Stromal cell of bone marrow (primary cell): ENCODE measurements at regions not wholly inside any gene's neighbourhood (a gene's known extent, or its start where the extent isn't known, plus 50 kb on each side); places are given as distances from the start of the nearest gene placed in this dataset.

Experiments used
- DNase-seq: peaks from one replicate; pipeline ENCODE4 v3.0.0-alpha.2; 2012; ENCODE audit warnings: low read depth

- DNase-seq: no peak
These were observed 131.1 kb downstream of the CRYBB2 start for GRCh38 chr22:25350551-25350971.

GRCh38 chr22:25351631-25352293 is 132.3 kb downstream of the CRYBB2 start:
- no peak for DNase-seq

GRCh38 chr22:25352294-25352680 is 132.8 kb downstream of the CRYBB2 start:
- no peak for DNase-seq

- DNase-seq: no peak
These were observed 134.3 kb downstream of the CRYBB2 start for GRCh38 chr22:25353516-25354445.

DNA sequence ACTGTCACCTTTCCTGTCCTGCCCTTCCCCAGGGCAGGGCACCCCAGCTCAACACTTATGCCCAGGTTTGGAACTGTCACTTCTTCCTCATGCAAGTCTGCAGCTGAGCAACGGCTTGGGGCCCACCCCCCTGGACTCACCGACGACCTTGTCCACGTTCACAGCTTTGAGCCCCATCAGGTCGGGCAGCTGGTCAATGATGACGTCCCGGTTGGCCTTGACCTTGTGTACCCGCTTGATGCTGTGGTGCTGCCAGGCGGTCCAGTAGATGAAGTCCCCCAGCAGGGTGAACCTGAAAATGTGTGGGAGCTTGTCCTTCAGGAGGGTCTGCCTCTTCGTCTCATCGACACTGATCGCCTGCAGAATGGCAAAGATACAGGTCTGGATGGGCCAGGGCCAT is 135.0 kb downstream of the CRYBB2 start:
- DNase-seq: no peak

- DNase-seq: no peak
These were observed 137.7 kb downstream of the CRYBB2 start for GRCh38 chr22:25357132-25357455.

- DNase-seq: no peak
These were observed 138.4 kb downstream of the CRYBB2 start for GRCh38 chr22:25357606-25358420.

GRCh38 chr22:25358421-25359170 is 139.2 kb downstream of the CRYBB2 start:
- no peak for DNase-seq

DNA sequence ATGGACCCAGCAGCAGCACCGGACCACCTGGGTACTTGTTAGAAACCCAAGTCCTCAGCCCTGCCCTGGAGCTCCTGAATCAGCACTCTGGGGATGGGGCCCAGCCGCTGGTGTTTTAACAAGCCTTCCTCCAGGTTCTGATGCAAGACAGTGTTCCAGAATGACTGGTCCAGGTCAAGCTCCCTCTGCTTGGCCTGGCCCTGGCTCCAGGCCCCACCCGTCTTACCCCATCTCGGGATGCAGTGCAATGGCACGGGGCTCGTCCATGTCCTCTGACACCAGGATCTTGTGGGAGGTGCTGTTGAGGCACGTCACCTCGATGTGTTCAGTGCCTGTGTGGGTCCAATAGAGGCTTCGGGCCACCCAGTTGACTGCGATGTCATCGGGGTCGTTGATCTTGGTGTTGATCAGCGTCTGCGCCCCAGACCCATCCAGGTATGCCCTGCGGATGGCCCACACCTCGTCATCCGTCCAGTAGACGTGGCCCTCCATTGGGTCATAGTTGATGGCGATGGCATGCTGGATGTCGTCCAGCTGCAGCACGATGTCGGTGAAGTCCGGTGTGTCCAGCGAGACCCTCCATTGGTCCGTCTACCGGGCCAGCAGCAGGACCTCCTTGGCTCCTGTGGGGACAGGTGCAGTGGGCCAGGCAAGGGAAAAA is 140.3 kb downstream of the CRYBB2 start:
- no peak for DNase-seq

- DNase-seq: no peak
These were observed 141.0 kb downstream of the CRYBB2 start for GRCh38 chr22:25360411-25360810.

DNA sequence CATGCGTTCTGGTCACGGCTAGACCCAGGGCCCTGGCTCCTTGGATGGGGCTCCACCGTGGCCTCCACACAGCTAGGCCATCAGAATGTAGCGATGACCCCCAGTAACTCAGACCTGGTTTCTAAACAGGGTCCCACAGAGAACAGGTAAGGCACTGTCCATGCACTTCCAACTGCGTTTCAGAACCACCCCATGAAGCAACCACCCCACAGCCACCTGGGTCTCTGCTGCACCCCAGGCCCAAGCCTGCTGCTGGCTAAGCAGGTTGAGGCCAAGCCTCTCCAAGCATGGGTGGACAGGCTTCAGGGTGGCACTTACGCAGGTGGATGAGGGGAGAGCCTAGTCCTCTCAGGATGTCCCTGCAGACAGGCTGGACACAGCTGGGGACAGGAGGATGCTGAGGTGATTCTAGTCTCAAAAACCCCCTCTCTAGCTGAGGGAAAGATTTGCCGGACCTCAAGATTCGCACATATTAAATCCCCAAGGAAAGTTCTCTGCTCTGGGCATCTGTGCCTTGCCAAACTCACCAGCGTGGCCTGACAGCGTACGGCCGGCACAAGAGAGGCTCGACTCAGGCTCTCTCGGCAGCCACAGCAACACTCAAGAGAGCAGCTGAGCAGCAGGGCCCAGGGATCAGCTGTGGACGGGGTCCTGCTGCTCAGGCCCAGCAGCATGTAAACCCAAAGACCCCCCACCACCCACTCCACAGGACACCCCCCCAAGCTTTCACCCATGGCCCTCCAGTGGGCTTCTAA is 141.6 kb downstream of the CRYBB2 start:
- DNase-seq: no peak

- no peak for DNase-seq
These were observed 142.4 kb downstream of the CRYBB2 start for GRCh38 chr22:25361899-25362214.

DNA sequence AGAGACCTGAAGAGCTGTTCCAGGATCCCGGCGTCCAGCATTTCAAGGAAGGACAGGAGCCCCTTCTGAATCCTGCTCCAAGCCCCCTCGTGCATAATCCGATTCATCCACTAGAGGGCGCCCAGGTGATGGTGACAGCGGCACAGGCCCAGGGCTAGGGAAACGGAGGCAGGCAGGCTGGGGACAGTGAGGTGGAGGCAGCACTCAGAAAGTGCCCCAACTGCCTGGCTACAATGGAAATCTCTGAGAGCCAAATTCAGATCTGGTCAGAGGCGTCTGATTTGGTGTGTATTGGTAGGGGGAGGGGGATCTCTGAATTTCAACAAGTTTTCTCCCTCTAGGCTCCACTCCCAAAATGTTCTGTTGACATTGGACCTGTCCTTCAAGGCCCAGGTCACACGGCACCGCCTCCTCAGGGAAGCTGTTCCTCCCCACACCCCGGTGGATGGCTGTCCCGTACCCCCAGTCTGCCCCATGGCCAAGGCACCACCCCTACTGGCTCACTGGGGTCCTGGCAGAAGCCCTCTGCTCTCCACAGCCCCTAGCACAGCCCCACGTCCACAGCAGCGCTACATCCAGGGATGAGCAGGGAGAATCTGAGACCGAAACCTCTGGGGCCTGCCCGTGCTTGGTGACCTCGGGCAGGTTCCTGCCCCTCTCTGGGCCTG is 142.9 kb downstream of the CRYBB2 start:
- peak; percentile 30 for DNase-seq

DNA sequence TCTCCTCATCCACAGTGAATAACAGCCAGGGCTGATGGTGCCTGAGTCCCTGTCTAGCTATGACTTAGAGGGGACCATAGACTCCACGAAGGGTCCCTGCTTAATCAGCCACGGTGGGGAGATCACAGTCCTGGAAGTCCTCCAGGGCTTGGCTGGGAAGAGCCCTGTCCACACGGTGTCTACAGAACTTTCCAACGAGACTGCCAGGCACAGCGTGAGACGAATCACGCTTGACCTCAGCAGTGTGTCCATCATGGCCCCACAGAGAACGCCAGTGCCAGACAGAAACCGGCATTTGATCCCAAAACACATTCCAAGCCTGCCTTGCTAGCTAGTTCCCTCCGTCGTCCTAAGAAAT is 143.4 kb downstream of the CRYBB2 start:
- no peak for DNase-seq

- DNase-seq: no peak
These were observed 144.0 kb downstream of the CRYBB2 start for GRCh38 chr22:25363474-25363873.

DNA sequence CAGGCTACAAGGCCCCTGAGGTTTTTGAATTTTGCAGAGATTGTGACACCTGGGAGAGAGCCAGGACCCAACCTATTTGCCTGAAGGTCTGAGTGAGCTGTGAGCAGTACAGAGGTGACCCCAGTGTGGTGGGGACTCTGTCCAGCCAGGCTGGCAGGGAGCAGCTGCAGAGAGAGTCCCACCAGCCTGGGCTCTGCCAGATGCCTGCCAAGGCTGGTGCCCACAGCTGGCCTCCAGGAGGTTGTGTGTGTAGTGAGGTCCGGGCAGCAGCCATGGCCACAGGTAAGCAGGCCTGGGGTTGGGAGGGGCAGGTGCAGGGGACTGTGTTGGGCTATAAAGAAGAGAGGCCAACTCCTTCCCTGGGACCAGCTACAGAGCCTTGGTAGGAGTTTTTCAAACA is 144.8 kb downstream of the CRYBB2 start:
- no peak for DNase-seq

DNA sequence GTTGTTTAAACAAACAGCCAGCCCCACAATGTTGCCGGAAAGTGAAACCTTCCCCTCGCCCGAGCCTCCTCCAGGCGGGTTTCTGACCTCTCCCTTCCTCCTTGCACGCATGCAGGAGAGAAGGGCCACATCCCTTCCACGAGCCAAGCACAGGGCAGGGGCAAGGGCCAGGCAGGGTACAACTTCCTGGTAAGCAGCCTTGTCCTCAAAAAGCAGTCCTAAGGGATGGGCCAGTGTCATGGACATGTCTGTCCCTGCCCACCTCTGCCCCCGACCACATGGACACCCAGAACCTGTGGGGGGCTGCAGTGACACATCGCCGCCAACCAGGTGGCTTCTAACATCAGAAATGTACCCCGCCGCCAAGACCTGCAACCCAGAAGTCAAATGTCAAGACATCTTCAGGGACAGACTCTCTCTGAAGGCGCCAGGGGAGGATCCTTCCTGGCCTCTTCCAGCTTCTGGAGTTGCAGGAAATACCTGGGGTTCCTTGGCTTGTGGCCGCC is 145.3 kb downstream of the CRYBB2 start:
- DNase-seq: no peak

GRCh38 chr22:25365491-25366261 is 146.2 kb downstream of the CRYBB2 start:
- no peak for DNase-seq

- DNase-seq: no peak
These were observed 147.0 kb downstream of the CRYBB2 start for GRCh38 chr22:25366408-25366807.
